Osteoblast (primary cell): ENCODE measurements at regions not wholly inside any gene's neighbourhood (a gene's known extent, or its start where the extent isn't known, plus 50 kb on each side); places are given as distances from the start of the nearest gene placed in this dataset.

Experiments used
- DNase-seq: peaks from one replicate; pipeline ENCODE4 v3.0.0; 2011; ENCODE audit warnings: low spot score, mixed read lengths; ENCODE audit not compliant: insufficient read length; ENCODE audit errors: missing footprints
- H2AFZ ChIP-seq: 2 replicates; pipeline ENCODE4 v1.6.0; 2011; ENCODE audit warnings: mild to moderate bottlenecking, low read length
- H3K27ac ChIP-seq: 2 replicates; pipeline ENCODE4 v1.5.1; 2011; ENCODE audit warnings: mild to moderate bottlenecking, low read depth, low read length, moderate library complexity
- H3K27me3 ChIP-seq: 2 replicates; pipeline ENCODE4 v1.6.0; 2012; ENCODE audit warnings: mild to moderate bottlenecking, control low read depth, inconsistent platforms, low read length, moderate library complexity; ENCODE audit not compliant: insufficient read depth
- H3K36me3 ChIP-seq: 2 replicates; pipeline ENCODE4 v1.5.1; 2011; ENCODE audit warnings: mild to moderate bottlenecking, low read length, control low read depth, moderate library complexity; ENCODE audit not compliant: insufficient read depth
- H3K4me1 ChIP-seq: 2 replicates; pipeline ENCODE4 v1.5.1; 2011; ENCODE audit warnings: mild to moderate bottlenecking, low read length, control low read depth, moderate library complexity; ENCODE audit not compliant: insufficient read depth
- H3K4me2 ChIP-seq: 2 replicates; pipeline ENCODE4 v1.6.0; 2011; ENCODE audit warnings: mild to moderate bottlenecking, low read length; ENCODE audit not compliant: insufficient read depth
- H3K4me3 ChIP-seq: fragments of 200-600 bp; sonication (generic); 3 replicates; pipeline ENCODE4 v1.5.1; 2012; ENCODE audit warnings: mild to moderate bottlenecking, low read length, inconsistent platforms; ENCODE audit not compliant: insufficient read depth
- H3K79me2 ChIP-seq: 2 replicates; pipeline ENCODE4 v1.6.0; 2012; ENCODE audit warnings: mild to moderate bottlenecking, low read length, control low read depth, inconsistent platforms; ENCODE audit not compliant: insufficient read depth
- H3K9me3 ChIP-seq: 2 replicates; pipeline ENCODE4 v1.5.1; 2011; ENCODE audit warnings: low read depth, low read length, control low read depth
- H4K20me1 ChIP-seq: 2 replicates; pipeline ENCODE4 v1.6.0; 2012; ENCODE audit warnings: mild to moderate bottlenecking, low read length, control low read depth; ENCODE audit not compliant: insufficient read depth
- TF ChIP-seq, protein P1 (sequence below): IDR thresholded peaks from 2 replicates; pipeline ENCODE4 v1.5.1; 2011; ENCODE audit warnings: mild to moderate bottlenecking, low read depth, low read length, moderate library complexity; ENCODE audit errors: extremely low read depth

DNA sequence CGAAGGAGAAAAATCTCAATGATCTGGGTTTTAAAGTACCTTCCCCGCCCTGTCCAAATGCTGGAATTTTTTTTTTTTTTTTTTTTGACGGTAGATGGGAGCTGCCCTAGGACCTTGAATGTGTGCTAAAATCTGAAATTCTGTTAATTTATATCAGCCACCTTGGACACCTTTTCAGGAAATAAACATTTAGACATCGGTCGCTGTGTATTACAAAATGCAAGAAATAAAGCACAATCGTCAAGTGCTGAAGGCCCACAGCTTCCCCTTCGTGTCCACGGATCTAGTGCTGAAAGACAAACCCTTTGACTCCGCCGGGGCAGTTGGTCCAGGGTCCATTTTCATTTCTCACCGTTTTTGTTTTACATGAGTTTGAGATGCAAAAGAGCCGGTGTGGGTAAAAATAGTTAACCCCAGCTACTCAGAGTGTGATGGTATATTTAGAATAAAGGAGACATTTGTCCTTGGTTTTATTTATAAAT, 90.2 kb upstream of the CHD2 start:
- DNase-seq, result peak; percentile 90
- H3K79me2 ChIP-seq, result peaks cover 6% of the 10 kb centered on the region
- H3K4me3 ChIP-seq, result peak overlapping the region; percentile 83
- H4K20me1 ChIP-seq, result no peaks in the 10 kb centered on the region
- H3K9me3 ChIP-seq, result no peaks in the 10 kb centered on the region
- H3K27ac ChIP-seq, result peak overlapping the region; percentile 93
- H3K4me1 ChIP-seq, result peaks cover 28% of the 10 kb centered on the region
- H3K27me3 ChIP-seq, result no peaks in the 10 kb centered on the region
- TF ChIP-seq, protein P1, sequence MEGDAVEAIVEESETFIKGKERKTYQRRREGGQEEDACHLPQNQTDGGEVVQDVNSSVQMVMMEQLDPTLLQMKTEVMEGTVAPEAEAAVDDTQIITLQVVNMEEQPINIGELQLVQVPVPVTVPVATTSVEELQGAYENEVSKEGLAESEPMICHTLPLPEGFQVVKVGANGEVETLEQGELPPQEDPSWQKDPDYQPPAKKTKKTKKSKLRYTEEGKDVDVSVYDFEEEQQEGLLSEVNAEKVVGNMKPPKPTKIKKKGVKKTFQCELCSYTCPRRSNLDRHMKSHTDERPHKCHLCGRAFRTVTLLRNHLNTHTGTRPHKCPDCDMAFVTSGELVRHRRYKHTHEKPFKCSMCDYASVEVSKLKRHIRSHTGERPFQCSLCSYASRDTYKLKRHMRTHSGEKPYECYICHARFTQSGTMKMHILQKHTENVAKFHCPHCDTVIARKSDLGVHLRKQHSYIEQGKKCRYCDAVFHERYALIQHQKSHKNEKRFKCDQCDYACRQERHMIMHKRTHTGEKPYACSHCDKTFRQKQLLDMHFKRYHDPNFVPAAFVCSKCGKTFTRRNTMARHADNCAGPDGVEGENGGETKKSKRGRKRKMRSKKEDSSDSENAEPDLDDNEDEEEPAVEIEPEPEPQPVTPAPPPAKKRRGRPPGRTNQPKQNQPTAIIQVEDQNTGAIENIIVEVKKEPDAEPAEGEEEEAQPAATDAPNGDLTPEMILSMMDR, result no peak
- peak overlapping the region; percentile 89 for H3K4me2 ChIP-seq
- H3K36me3 ChIP-seq, result no peaks in the 10 kb centered on the region
- H2AFZ ChIP-seq, result peak overlapping the region; percentile 75

GRCh38 chr15:92810418-92811138, 89.5 kb upstream of the CHD2 start:
- Histone ChIP-seq H3K4me1 (peaks cover 28% of the 10 kb centered on the region), H4K20me1 (no peaks in the 10 kb centered on the region), H2AFZ (peak overlapping the region; percentile 53), H3K27ac (peak overlapping the region; percentile 93), H3K4me2 (peak overlapping the region; percentile 89), H3K79me2 (peaks cover 6% of the 10 kb centered on the region), H3K4me3 (peak overlapping the region; percentile 83), H3K36me3 (no peaks in the 10 kb centered on the region), H3K27me3 (no peaks in the 10 kb centered on the region), H3K9me3 (no peaks in the 10 kb centered on the region)
- peak; percentile 89 for DNase-seq
- TF ChIP-seq, protein P1, result no peak

DNA sequence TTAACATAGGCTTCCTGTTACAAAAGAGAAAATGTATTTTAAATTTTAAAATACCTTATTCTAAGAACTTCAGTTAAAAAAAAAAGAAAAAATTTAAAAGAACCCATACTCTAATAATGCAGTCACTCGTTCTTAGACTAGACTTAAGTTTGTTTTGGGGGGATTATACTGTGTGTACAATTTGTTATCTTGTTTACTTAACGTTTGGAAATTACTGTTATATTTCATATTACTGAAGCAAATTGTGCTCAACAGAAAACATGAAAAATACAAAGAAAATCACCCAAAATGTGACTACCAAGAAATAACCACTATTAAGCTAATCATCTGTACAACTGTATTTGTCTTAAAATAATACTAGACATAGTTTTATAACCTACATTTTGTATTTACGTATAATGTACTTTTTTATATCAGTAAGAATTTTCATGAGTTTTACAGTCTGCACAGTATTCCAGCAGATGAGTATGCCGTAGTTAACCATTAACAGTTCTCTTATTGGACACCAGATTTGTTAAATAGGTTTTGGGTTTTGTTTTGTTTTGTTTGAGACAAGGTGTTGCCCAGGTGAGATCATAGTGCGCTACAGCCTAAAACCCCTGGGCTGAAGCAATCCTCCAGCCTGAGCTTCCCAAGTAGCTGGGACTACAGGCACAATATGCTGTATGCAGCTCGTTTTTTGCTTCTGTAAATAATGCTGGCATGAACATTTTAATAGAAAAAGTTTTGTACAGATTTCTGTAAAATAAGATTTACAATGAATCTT, 88.8 kb upstream of the CHD2 start:
- DNase-seq, result no peak
- no peaks in the 10 kb centered on the region for H3K9me3 ChIP-seq
- H3K27me3 ChIP-seq, result no peaks in the 10 kb centered on the region
- TF ChIP-seq, protein P1, result no peak
- H3K4me1 ChIP-seq, result peaks cover 28% of the 10 kb centered on the region
- no peaks in the 10 kb centered on the region for H4K20me1 ChIP-seq
- H3K4me2 ChIP-seq, result peak overlapping the region; percentile 89
- peak overlapping the region; percentile 20 for H2AFZ ChIP-seq
- H3K36me3 ChIP-seq, result no peaks in the 10 kb centered on the region
- peak overlapping the region; percentile 93 for H3K27ac ChIP-seq
- peak overlapping the region; percentile 83 for H3K4me3 ChIP-seq
- H3K79me2 ChIP-seq, result peaks cover 6% of the 10 kb centered on the region

GRCh38 chr15:92812271-92812670, 87.9 kb upstream of the CHD2 start:
- no peaks in the 10 kb centered on the region for H3K36me3 ChIP-seq
- TF ChIP-seq, protein P1, result no peak
- H3K4me2 ChIP-seq, result peak overlapping the region; percentile 28
- H3K4me3 ChIP-seq, result no peak overlapping the region
- H3K9me3 ChIP-seq, result no peaks in the 10 kb centered on the region
- H3K4me1 ChIP-seq, result peaks cover 28% of the 10 kb centered on the region
- peaks cover 6% of the 10 kb centered on the region for H3K79me2 ChIP-seq
- no peaks in the 10 kb centered on the region for H3K27me3 ChIP-seq
- peak overlapping the region; percentile 65 for H2AFZ ChIP-seq
- DNase-seq, result no peak
- no peaks in the 10 kb centered on the region for H4K20me1 ChIP-seq
- no peak overlapping the region for H3K27ac ChIP-seq
